NCI-H774 (cell line): ENCODE measurements at regions not wholly inside any gene's neighbourhood (a gene's known extent, or its start where the extent isn't known, plus 50 kb on each side); places are given as distances from the start of the nearest gene placed in this dataset.
"Not testable (repeated sequence)": the region's sequence is repeated elsewhere in the genome, so short reads cannot be mapped to it uniquely, and the experiment has no call there.

Experiments
- DNase-seq: peaks from one replicate; lab custom pipeline; 2025; lab: John Stamatoyannopoulos, UW

- no peak for DNase-seq
Measured at GRCh38 chr1:21385022-21385421, 54.9 kb upstream of the NBPF3 start.

- DNase-seq: no peak
Measured at GRCh38 chr1:21384620-21385019, 55.3 kb upstream of the NBPF3 start.

- DNase-seq: no peak
Measured at GRCh38 chr1:21383785-21384401, 56.0 kb upstream of the NBPF3 start.

- DNase-seq: no peak
Measured at GRCh38 chr1:21381354-21381753, 58.6 kb upstream of the NBPF3 start.

- DNase-seq: not testable (repeated sequence)
Measured at GRCh38 chr1:21380147-21380546, 59.8 kb upstream of the NBPF3 start.

GRCh38 chr1:21379571-21379970 is 60.4 kb upstream of the NBPF3 start:
- DNase-seq: no peak

- no peak for DNase-seq
Measured at GRCh38 chr1:21378705-21379494, 61.0 kb upstream of the NBPF3 start.

- DNase-seq: no peak
Measured at GRCh38 chr1:21372383-21372782, 67.6 kb upstream of the NBPF3 start.

GRCh38 chr1:21369905-21370304 is 70.0 kb upstream of the NBPF3 start:
- no peak for DNase-seq

- DNase-seq: peak; percentile 26
Measured at GRCh38 chr1:21368515-21369289, 71.2 kb upstream of the NBPF3 start.

GRCh38 chr1:21367973-21368514 is 71.9 kb upstream of the NBPF3 start:
- DNase-seq: not testable (repeated sequence)

- no peak for DNase-seq
Measured at GRCh38 chr1:21366288-21366687, 73.6 kb upstream of the NBPF3 start.

- no peak for DNase-seq
Measured at GRCh38 chr1:21365036-21365435, 74.8 kb upstream of the ECE1 start.

GRCh38 chr1:21362096-21362495 is 71.8 kb upstream of the ECE1 start:
- no peak for DNase-seq

- DNase-seq: no peak
Measured at GRCh38 chr1:21361506-21361905, 71.2 kb upstream of the ECE1 start.

- DNase-seq: no peak
Measured at GRCh38 chr1:21357161-21357560, 66.9 kb upstream of the ECE1 start.

- DNase-seq: no peak
Measured at GRCh38 chr1:21355956-21356355, 65.7 kb upstream of the ECE1 start.

- DNase-seq: no peak
Measured at GRCh38 chr1:21352586-21352985, 62.3 kb upstream of the ECE1 start.

- no peak for DNase-seq
Measured at GRCh38 chr1:21351901-21352300, 61.6 kb upstream of the ECE1 start.

GRCh38 chr1:21350202-21350885 is 60.1 kb upstream of the ECE1 start:
- DNase-seq: no peak

- no peak for DNase-seq
Measured at GRCh38 chr1:21349693-21350092, 59.4 kb upstream of the ECE1 start.

- DNase-seq: no peak
Measured at GRCh38 chr1:21347072-21347581, 56.9 kb upstream of the ECE1 start.
